LNCaP clone FGC (cell line): ENCODE measurements at regions not wholly inside any gene's neighbourhood (a gene's known extent, or its start where the extent isn't known, plus 50 kb on each side); places are given as distances from the start of the nearest gene placed in this dataset.
A peak's percentile ranks its signal among the peaks of the same experiment; 100 is the strongest.

Experiments used
- DNase-seq: peaks from one replicate; pipeline ENCODE4 v3.0.0-alpha.2; 2011; ENCODE audit warnings: low read depth
- H3K4me3 ChIP-seq: 2 replicates; pipeline ENCODE4 v1.5.1; 2011; ENCODE audit warnings: mild to moderate bottlenecking, low read depth, low read length, control low read depth
- TF ChIP-seq, protein P1 (sequence below): IDR thresholded peaks from 2 replicates; pipeline ENCODE4 v1.5.1; 2012; ENCODE audit warnings: mild to moderate bottlenecking; ENCODE audit not compliant: control insufficient read depth, insufficient read depth; ENCODE audit errors: extremely low read depth

DNA sequence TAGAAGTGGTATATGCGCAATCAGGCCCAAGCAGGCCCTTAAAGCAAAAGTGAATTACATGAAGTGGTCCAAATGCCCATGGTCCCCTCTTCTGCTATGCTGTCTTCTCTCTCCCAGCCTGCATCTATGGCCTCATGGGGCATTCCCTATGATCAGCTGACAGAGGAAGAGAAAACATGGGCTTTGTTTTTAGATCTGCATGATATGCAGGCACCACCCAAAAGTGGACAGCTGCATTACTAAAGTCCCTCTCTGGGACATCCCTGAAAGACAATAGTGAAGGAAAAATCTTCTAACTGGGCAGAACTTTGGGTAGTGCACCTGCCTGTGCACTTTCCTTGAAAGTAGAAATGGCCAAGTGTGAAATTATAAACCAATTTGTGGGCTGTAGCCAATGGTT lies 145.2 kb upstream of the ARID2 start:
- no peak for DNase-seq
- no peak overlapping the region for H3K4me3 ChIP-seq
- TF ChIP-seq, protein P1, sequence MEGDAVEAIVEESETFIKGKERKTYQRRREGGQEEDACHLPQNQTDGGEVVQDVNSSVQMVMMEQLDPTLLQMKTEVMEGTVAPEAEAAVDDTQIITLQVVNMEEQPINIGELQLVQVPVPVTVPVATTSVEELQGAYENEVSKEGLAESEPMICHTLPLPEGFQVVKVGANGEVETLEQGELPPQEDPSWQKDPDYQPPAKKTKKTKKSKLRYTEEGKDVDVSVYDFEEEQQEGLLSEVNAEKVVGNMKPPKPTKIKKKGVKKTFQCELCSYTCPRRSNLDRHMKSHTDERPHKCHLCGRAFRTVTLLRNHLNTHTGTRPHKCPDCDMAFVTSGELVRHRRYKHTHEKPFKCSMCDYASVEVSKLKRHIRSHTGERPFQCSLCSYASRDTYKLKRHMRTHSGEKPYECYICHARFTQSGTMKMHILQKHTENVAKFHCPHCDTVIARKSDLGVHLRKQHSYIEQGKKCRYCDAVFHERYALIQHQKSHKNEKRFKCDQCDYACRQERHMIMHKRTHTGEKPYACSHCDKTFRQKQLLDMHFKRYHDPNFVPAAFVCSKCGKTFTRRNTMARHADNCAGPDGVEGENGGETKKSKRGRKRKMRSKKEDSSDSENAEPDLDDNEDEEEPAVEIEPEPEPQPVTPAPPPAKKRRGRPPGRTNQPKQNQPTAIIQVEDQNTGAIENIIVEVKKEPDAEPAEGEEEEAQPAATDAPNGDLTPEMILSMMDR: no peak

DNA sequence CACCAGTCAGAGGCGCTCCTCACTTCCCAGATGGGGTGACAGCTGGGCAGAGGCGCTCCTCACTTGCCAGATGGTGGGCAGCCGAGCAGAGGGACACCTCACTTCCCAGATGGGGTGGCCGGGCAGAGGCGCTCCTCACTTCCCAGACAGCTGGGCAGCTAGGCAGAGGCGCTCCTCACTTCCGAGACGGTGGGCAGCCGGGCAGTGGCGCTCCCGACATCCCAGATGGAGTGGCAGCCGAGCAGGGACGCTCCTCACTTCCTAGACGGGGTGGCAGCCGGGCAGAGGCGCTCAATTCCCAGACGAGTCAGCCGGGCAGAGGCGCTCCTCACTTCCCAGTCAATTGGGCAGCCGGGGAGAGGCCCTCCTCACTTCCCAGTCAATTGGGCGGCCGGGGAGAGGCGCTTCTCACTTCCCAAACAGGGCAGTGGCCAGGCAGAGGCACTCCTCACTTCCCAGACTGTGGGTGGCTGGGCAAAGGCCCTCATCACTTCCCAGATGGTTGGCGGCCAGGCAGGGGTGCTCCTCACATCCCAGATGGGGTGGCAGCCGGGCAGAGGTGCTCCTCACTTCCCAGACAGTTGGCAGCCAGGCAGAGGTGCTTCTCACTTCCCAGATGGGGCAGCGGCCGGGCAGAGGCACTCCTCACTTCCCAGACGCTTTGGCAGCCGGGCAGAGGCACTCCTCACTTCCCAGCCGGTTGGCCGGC lies 143.8 kb upstream of the ARID2 start:
- TF ChIP-seq, protein P1: no peak
- no peak overlapping the region for H3K4me3 ChIP-seq
- no peak for DNase-seq

DNA sequence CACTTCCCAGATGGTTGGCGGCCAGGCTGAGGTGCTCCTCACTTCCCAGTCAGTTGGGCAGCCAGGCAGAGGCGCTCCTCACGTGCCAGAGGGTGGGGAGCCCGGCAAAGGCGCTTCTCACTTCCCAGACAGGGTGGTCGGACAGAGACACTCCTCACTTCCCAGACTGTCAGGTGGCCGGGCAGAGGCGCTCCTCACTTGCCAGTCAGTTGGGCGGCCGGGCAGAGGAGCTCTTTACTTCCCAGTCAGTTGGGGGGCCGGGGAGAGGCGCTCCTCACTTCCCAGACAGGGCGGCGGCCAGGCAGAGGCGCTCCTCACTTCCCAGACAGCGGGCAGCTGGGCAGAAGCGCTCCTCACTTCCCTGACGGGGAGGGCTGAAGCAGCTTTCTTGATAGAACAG lies 143.0 kb upstream of the ARID2 start:
- TF ChIP-seq, protein P1: no peak
- no peak overlapping the region for H3K4me3 ChIP-seq
- no peak for DNase-seq

DNA sequence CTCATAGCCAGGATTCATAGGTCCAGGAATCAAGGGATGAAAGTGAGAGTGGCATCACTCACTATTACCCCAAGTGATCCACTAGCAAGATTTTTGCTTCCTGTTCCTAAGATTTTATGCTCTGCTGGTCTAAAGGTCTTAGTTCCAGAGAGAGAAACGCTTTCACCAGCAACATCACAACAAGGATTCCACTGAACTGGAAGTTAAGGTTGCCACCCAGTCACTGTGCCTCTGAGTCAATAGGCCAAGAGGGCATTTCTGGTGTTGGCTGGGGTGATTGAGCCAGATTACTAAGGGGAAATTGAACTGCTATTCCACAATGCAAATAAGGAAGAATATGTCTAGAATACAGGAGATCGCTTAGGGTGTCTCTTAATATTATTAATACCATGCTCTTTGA lies 142.5 kb upstream of the ARID2 start:
- TF ChIP-seq, protein P1: no peak
- no peak overlapping the region for H3K4me3 ChIP-seq
- DNase-seq: no peak

DNA sequence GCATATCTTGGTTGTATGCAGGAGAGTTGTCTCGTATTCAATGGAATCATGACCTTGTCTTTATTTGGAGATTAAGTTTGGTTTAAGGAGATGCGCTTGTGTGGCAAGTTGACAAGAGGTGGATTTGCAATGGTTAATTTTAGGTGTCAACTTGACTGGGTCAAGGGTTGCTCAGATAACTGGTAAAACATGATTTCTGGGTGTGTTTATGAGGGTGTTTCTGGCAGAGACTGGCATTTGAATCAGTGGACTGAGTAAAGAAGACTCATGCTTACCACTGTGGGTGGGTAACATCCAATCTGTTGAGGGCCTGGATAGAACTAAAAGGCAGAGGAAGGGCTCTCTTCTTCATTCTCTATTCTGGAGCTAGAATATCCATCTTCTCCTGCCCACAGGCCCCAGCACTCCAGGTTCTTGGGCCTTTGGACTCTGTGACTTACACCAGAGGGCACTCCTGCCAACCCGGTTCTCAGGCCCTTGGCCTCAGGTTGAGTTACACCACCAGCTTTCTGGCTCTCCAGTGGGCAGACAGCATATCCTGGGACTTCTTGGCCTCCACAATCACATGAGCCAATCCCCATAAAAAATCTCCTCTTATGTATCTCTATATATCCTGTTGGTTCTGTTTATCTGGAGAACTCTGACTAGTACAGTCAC lies 141.5 kb upstream of the ARID2 start:
- H3K4me3 ChIP-seq: no peak overlapping the region
- TF ChIP-seq, protein P1: peak; percentile 36
- peak; percentile 26 for DNase-seq

DNA sequence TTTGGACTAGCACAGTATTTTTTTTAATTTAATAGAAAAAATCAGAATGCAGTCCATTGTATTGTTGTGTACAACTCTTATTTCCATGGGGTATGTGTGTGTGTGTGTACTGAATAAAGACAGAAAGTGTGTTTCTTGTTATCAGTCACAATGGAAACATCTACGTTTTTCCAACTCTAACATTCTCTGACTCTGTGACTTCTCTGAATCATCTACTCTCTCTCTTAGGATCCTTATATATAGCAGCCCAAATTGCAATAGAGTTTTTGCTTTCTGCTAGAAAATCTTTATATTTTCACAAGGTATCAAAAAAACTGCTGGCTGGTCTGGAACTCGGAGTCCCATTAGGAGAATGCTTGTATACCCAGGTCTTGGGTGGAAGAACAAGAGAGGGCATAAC lies 138.9 kb upstream of the ARID2 start:
- DNase-seq: no peak
- H3K4me3 ChIP-seq: no peak overlapping the region

More for the DNA sequence above, 138.9 kb upstream of the ARID2 start:
- TF ChIP-seq, protein P1: no peak
